GM10266 (cell line): ENCODE measurements at regions not wholly inside any gene's neighbourhood (a gene's known extent, or its start where the extent isn't known, plus 50 kb on each side); places are given as distances from the start of the nearest gene placed in this dataset.

Source experiments
- DNase-seq: peaks from one replicate; pipeline ENCODE4 v3.0.0; 2012; ENCODE audit errors: extremely low spot score
- TF ChIP-seq, protein P1 (sequence below): IDR thresholded peaks from 2 replicates; pipeline ENCODE4 v1.5.1; 2012; ENCODE audit warnings: mild to moderate bottlenecking, low read depth; ENCODE audit not compliant: control insufficient read depth, insufficient read depth; ENCODE audit errors: missing control alignments

DNA sequence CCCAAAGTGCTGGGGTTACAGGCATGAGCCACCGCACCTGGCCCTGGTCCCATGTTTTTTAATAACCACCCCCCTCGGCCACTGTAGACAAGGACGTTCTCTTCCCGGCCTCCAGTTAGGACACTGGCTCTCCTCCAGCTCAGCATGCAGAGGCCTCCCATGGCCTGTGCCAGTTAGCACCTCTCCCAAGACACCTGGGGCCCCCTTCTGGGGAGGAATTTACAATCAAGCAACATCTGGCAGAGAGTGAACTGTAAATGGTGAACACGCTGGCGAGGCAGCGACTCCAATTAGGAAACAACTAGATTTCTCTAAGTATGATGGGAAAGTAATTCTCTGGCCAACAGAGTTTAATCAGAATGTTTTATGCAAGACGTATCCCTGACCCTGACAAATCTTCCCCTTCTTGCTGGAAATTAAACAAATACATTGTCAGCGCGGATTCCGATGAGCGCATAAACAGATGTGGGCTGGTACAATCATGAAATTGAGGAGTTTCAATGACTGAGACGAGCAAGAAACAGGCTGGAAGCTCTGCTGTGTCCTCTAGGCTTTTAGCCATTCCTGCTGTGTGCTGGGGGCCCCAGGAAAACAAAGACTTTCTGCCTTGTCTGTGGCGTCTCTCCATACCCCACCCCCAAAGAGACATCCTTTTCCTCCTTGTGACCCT, 61.7 kb upstream of the DLK1 start:
- TF ChIP-seq, protein P1, sequence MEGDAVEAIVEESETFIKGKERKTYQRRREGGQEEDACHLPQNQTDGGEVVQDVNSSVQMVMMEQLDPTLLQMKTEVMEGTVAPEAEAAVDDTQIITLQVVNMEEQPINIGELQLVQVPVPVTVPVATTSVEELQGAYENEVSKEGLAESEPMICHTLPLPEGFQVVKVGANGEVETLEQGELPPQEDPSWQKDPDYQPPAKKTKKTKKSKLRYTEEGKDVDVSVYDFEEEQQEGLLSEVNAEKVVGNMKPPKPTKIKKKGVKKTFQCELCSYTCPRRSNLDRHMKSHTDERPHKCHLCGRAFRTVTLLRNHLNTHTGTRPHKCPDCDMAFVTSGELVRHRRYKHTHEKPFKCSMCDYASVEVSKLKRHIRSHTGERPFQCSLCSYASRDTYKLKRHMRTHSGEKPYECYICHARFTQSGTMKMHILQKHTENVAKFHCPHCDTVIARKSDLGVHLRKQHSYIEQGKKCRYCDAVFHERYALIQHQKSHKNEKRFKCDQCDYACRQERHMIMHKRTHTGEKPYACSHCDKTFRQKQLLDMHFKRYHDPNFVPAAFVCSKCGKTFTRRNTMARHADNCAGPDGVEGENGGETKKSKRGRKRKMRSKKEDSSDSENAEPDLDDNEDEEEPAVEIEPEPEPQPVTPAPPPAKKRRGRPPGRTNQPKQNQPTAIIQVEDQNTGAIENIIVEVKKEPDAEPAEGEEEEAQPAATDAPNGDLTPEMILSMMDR, result no peak
- DNase-seq, result no peak

DNA sequence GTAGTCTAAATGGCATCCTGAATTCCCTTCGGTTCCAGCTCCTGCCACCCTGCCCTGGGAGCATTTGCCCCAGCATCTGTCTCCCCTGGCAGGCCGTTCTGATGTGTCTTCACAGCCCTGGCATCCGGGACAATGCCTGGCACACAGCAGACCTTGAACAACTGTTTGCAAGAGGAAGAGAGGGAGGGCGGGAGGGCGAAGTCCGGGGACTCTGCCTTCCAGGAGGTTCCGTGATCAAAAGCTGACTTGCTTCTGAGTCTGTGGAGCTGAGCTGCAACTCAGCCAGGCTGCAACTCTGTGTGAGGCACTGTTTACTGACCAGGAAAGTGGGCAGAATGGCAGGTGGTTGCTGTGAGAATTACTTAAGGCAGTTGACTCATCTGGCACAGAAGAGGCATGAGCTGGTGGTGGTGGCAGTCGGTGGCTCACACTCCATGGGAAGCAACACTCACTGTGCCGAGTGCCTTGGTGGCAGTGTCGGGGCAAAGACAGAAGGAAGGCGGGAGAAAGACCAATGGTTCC, 61.1 kb upstream of the DLK1 start:
- DNase-seq, result no peak
- TF ChIP-seq, protein P1, result no peak

DNA sequence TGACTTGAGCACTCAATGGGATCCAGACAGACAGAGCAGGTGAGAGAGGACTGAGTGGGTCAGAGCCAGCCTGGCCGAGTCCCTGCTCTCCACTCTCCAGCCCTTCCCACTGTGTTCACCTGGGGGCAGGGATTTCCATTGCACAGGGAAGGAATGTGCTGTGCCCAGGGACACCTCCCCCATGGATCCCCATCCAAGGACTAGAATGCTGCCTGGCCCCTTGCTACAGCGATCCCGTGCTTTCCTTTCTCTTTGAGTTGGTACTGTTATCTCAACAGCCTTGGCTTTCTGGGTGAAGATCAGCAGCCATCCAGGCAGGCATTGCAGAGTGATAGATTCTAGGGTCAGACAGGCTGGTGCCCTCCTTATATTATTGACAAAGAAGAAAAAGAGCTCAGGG, 60.3 kb upstream of the DLK1 start:
- TF ChIP-seq, protein P1, result no peak

DNA sequence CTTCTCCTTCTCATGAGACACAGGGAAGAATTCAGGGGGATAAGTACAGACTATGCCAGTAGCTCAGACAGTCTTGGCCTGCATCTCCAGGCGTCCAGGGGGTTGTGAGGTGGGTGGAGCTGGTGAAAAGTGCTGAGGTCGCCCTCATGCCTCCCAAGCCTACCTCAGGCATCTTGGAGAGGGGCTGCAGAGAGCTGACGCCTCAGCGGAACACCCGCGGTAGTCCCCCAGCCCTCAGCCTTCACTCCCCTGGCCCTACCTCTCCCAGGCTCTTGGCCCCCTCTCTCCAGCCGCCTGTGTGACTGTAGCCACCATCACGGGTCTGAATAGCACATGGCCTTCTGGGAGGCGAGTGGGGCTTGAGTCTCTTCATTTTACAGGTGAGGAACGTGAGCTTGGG, 59.8 kb upstream of the DLK1 start:
- TF ChIP-seq, protein P1, result no peak
- no peak for DNase-seq

More for the DNA sequence above, 60.3 kb upstream of the DLK1 start:
- DNase-seq, result no peak

DNA sequence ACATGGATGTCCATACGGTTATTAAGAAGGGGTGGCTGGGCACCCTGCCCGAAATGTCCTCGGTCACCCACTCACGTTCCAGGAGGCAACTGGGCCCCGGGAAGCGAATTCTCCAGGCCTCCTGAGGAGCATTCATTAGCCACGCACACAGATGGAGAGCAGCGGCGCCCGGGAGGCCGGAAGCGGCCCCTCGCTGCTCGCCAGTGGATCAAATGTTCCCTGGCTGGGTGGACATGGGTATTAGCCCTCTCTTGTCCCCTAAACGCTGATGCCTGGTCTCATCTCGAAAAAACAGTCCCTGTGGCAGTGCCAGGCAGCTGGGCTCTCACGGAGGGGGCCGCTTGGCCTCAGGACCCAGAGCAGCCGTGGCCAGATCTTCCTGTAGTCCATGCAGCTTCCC, 59.0 kb upstream of the DLK1 start:
- DNase-seq, result no peak
- TF ChIP-seq, protein P1, result no peak

DNA sequence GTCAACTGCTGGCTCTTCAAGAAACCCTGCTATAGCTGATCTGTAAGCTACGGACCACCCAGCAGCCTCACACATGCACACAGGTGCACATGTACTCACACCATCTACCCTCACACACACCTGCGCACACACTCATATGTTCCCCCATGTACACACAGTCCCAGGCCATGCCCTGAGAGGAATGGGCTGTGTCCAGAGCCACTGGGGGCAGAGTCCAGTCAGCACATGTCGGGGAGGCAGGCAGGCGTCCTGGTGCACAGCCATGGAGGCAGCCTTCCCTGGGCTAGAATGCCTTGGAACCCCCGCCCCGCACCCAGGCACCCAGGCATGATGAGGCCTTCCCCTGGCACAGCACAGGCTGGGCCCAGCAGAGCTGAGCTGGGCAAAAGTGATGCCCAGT, 58.3 kb upstream of the DLK1 start:
- TF ChIP-seq, protein P1, result no peak
- no peak for DNase-seq

DNA sequence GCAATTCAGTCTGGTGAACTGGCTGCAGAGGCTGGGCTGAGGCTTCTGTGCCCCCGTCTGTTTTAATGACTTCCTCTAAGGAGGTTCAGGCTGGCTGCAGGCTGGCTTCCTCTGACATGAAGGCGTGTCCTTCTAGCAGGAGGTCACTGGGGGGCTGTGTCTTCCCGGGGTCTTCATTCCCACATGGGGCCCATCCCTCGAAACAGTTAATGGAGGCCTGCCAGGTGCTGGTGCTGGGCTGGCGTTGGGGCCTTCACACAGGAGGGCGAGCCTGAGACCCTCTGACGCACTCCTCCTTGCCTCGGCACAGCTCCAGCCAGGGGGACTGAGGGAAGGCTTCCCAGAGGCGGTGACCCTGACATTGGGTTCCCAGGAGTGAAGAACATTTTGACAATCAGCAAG, 57.7 kb upstream of the DLK1 start:
- TF ChIP-seq, protein P1, result no peak
- DNase-seq, result no peak
